ENCODE measurements at regions not wholly inside any gene's neighbourhood (a gene's known extent, or its start where the extent isn't known, plus 50 kb on each side); places are given as distances from the start of the nearest gene placed in this dataset.

DNA sequence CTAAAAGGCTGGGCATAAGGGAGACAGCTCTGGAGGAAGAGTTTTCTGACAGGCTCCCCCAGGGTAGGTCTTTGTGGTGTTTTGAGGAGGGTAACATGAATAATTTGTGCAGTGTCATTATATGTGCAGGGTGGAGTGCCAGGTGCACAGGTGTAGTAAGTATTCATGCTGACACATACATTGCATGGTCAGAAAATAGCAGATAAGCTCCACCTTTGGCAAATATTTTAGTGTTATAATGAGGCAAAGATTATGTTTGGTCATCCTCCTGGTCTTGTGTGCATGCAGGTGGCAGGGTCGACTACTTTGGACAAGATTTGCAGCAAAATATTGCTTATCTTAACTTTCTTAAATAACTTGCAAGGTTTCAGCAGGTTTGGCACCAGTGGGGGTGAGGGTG lies 910.4 kb upstream of the PCDH10 start:
- Histone ChIP-seq H3K9me3 (ENCODE audit: control insufficient read depth in 1 of 2, low read length in 2 of 2) (no peaks in the 10 kb centered on the region), H3K4me3 (ENCODE audit: low read depth in 1 of 2, low read length in 2 of 2) (no peak overlapping the region), H3K27me3 (ENCODE audit: control insufficient read depth in 1 of 2, insufficient read depth in 2 of 2, low read length in 2 of 2) (no peaks in the 10 kb centered on the region), H3K4me1 (ENCODE audit: control insufficient read depth in 1 of 2, insufficient read depth in 2 of 2, low read length in 2 of 2) (peaks cover 0 to 6% of the 10 kb centered on the region in 2 donors), H3K27ac (ENCODE audit: low read depth, low read length) (no peak overlapping the region), H3K9ac (ENCODE audit: low read depth in 1 of 2, low read length in 2 of 2) (no peak overlapping the region), H3K36me3 (ENCODE audit: control insufficient read depth in 1 of 2, insufficient read depth in 2 of 2, low read length in 2 of 2) (no peaks in the 10 kb centered on the region)

DNA sequence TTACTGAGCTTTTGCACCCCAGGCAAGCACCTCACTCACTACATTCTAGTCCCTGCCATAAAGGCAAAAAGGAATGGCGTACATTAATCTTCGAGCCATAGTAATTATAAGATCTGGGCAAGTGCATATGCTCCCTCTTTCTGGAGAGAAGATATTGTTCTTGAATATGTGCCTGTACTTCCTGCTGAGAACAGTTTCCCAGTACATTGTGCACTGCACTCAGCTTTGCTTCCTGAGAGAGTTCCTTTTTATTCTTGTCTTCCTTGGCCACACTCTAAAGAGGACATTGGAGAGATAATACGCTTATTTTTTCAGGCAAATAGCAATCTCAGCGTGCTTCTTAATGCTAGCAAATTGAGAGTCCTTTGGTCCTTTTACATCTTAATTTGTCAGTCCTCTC lies 909.0 kb upstream of the PCDH10 start:
- no peaks in the 10 kb centered on the region for H3K9me3 ChIP-seq (ENCODE audit: control insufficient read depth in 1 of 2, low read length in 2 of 2)

DNA sequence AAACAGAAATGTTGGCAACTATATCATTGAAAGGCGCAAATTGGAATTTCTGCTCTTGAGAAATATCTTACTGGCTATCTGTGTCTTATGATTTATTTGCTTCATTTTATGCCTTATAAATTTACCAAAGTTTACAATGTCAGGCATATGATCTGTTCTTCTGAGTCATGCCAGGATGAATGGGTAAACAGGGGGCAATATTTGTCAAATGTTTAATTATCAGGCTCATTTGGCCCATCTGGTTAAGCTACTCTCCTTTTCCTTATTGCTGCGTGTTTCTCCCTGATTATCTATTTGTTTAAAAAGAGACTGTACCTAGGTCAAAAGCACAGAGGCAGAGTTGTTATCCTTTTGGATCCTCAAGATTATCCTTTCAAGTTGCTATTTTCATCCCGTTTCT lies 903.8 kb upstream of the PCDH10 start:
- Histone ChIP-seq H3K36me3 (ENCODE audit: control insufficient read depth in 1 of 2, insufficient read depth in 2 of 2, low read length in 2 of 2) (no peaks in the 10 kb centered on the region), H3K9ac (ENCODE audit: low read depth in 1 of 2, low read length in 2 of 2) (no peak overlapping the region), H3K4me1 (ENCODE audit: control insufficient read depth in 1 of 2, insufficient read depth in 2 of 2, low read length in 2 of 2) (peaks cover 0 to 4% of the 10 kb centered on the region in 2 donors), H3K4me3 (ENCODE audit: low read depth in 1 of 2, low read length in 2 of 2) (no peak overlapping the region), H3K27ac (ENCODE audit: low read depth, low read length) (no peak overlapping the region), H3K9me3 (ENCODE audit: control insufficient read depth in 1 of 2, low read length in 2 of 2) (no peaks in the 10 kb centered on the region), H3K27me3 (ENCODE audit: control insufficient read depth in 1 of 2, insufficient read depth in 2 of 2, low read length in 2 of 2) (no peaks in the 10 kb centered on the region)

More for the DNA sequence above, 909.0 kb upstream of the PCDH10 start:
- Histone ChIP-seq H3K36me3 (ENCODE audit: control insufficient read depth in 1 of 2, insufficient read depth in 2 of 2, low read length in 2 of 2) (no peaks in the 10 kb centered on the region), H3K27me3 (ENCODE audit: control insufficient read depth in 1 of 2, insufficient read depth in 2 of 2, low read length in 2 of 2) (no peaks in the 10 kb centered on the region), H3K4me3 (ENCODE audit: low read depth in 1 of 2, low read length in 2 of 2) (no peak overlapping the region), H3K4me1 (ENCODE audit: control insufficient read depth in 1 of 2, insufficient read depth in 2 of 2, low read length in 2 of 2) (peaks cover 0 to 6% of the 10 kb centered on the region in 2 donors), H3K9ac (ENCODE audit: low read depth in 1 of 2, low read length in 2 of 2) (no peak overlapping the region), H3K27ac (ENCODE audit: low read depth, low read length) (no peak overlapping the region)

DNA sequence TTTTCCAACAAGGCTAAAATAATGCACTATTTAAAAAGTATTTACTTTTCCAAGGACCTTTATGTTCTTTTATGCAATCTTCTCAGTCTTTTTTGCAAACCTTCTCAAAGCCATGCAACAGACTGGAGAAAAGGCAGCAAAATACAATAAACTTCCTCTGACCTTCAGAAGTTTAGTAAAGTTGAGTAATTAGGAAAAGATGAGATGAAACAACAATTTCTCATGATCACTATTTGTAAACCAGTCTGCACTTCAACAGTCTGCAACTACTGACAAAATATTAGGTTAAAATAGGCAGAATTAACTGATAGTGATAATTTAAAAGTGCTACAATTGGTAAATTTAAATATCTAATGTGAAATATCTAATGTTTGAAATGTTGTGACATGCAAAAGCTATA lies 884.9 kb upstream of the PCDH10 start:
- Histone ChIP-seq H3K27me3 (ENCODE audit: control insufficient read depth in 1 of 2, insufficient read depth in 2 of 2, low read length in 2 of 2) (no peaks in the 10 kb centered on the region), H3K9me3 (ENCODE audit: control insufficient read depth in 1 of 2, low read length in 2 of 2) (no peaks in the 10 kb centered on the region), H3K4me3 (ENCODE audit: low read depth in 1 of 2, low read length in 2 of 2) (no peak overlapping the region), H3K9ac (ENCODE audit: low read depth in 1 of 2, low read length in 2 of 2) (no peak overlapping the region), H3K36me3 (ENCODE audit: control insufficient read depth in 1 of 2, insufficient read depth in 2 of 2, low read length in 2 of 2) (no peaks in the 10 kb centered on the region), H3K27ac (ENCODE audit: low read depth, low read length) (no peak overlapping the region), H3K4me1 (ENCODE audit: control insufficient read depth in 1 of 2, insufficient read depth in 2 of 2, low read length in 2 of 2) (no peaks in the 10 kb centered on the region)

DNA sequence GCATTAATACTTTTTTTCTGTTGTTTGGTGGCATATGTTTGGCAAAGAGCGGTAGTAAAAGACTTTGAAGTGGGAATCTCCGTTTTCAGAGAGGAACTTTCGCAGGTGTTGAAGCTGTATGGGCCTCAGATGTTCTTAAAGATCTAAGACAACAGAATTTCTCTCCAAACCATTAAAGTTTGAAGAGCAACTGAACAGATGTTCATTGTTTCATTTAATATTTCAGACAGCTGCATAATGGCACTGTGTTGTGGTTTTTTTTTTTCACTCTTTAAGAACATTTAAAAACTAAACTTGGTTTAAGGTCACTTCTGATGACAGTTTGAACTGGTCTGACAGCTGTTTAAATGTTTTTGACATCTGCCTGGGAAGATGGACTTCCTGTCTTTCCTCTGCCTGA lies 882.7 kb upstream of the PCDH10 start:
- Histone ChIP-seq H3K4me3 (ENCODE audit: low read depth in 1 of 2, low read length in 2 of 2) (no peak overlapping the region), H3K9me3 (ENCODE audit: control insufficient read depth in 1 of 2, low read length in 2 of 2) (no peaks in the 10 kb centered on the region), H3K36me3 (ENCODE audit: control insufficient read depth in 1 of 2, insufficient read depth in 2 of 2, low read length in 2 of 2) (no peaks in the 10 kb centered on the region), H3K27ac (ENCODE audit: low read depth, low read length) (no peak overlapping the region), H3K27me3 (ENCODE audit: control insufficient read depth in 1 of 2, insufficient read depth in 2 of 2, low read length in 2 of 2) (no peaks in the 10 kb centered on the region), H3K4me1 (ENCODE audit: control insufficient read depth in 1 of 2, insufficient read depth in 2 of 2, low read length in 2 of 2) (no peaks in the 10 kb centered on the region), H3K9ac (ENCODE audit: low read depth in 1 of 2, low read length in 2 of 2) (no peak overlapping the region)

DNA sequence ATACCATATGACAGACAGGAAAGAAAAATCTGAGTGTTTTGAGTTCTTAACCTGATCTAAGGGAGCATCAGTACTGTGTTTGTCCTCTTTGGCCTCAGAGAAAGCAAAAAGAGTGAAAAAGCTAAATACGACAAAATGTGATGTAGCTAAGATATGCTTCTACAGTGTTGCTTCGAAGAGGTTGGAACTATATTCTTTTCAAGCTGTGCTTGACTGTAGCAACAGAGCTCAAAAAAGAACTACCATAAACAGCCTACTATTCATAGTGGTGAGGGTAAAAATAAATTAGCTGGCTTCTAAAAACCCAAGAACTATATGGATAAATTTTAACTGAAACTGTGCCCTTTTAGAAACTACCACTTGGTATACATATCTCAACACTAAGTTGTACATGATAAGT lies 881.8 kb upstream of the PCDH10 start:
- Histone ChIP-seq H3K27ac (ENCODE audit: low read depth, low read length) (no peak overlapping the region), H3K36me3 (ENCODE audit: control insufficient read depth in 1 of 2, insufficient read depth in 2 of 2, low read length in 2 of 2) (no peaks in the 10 kb centered on the region), H3K4me1 (ENCODE audit: control insufficient read depth in 1 of 2, insufficient read depth in 2 of 2, low read length in 2 of 2) (no peaks in the 10 kb centered on the region), H3K9ac (ENCODE audit: low read depth in 1 of 2, low read length in 2 of 2) (no peak overlapping the region), H3K27me3 (ENCODE audit: control insufficient read depth in 1 of 2, insufficient read depth in 2 of 2, low read length in 2 of 2) (no peaks in the 10 kb centered on the region), H3K9me3 (ENCODE audit: control insufficient read depth in 1 of 2, low read length in 2 of 2) (no peaks in the 10 kb centered on the region), H3K4me3 (ENCODE audit: low read depth in 1 of 2, low read length in 2 of 2) (no peak overlapping the region)

DNA sequence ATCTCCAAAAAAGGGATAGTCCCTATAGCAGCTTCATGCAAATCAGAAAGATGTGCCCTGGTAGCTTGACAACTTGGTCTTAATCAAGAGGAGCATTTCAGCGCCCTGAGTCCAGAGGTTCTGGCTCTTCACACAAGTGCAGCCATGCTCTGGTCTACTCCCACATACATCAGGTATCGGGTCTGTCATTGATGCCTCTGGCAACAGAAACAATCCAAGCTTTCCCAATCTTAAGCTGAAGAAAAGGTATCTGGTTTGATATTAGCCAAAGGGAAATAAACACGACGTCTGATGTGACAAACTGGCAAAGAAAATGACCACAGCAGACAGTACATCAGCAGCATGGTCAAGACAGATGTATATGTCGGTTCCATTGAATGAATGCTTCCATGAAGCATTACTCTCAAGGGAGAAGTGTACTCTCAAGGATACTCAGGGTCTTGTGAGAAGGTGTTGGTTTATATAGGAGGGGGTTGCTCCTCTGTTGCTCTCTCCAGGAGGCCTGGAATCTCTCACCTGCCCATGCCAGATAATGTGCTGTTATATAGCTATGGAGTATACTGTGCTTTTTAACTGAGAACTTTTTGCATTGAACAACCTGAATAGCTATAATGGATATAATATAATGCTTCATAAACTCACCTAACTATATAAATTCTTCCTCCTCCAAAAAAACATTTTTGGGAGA lies 879.6 kb upstream of the PCDH10 start:
- H3K4me1 ChIP-seq (ENCODE audit: control insufficient read depth in 1 of 2, insufficient read depth in 2 of 2, low read length in 2 of 2), result no peaks in the 10 kb centered on the region
- no peak overlapping the region for H3K27ac ChIP-seq (ENCODE audit: low read depth, low read length)
- H3K9ac ChIP-seq (ENCODE audit: low read depth in 1 of 2, low read length in 2 of 2), result no peak overlapping the region
- no peaks in the 10 kb centered on the region for H3K27me3 ChIP-seq (ENCODE audit: control insufficient read depth in 1 of 2, insufficient read depth in 2 of 2, low read length in 2 of 2)
- H3K4me3 ChIP-seq (ENCODE audit: low read depth in 1 of 2, low read length in 2 of 2), result no peak overlapping the region
- no peaks in the 10 kb centered on the region for H3K36me3 ChIP-seq (ENCODE audit: control insufficient read depth in 1 of 2, insufficient read depth in 2 of 2, low read length in 2 of 2)
- no peaks in the 10 kb centered on the region for H3K9me3 ChIP-seq (ENCODE audit: control insufficient read depth in 1 of 2, low read length in 2 of 2)

DNA sequence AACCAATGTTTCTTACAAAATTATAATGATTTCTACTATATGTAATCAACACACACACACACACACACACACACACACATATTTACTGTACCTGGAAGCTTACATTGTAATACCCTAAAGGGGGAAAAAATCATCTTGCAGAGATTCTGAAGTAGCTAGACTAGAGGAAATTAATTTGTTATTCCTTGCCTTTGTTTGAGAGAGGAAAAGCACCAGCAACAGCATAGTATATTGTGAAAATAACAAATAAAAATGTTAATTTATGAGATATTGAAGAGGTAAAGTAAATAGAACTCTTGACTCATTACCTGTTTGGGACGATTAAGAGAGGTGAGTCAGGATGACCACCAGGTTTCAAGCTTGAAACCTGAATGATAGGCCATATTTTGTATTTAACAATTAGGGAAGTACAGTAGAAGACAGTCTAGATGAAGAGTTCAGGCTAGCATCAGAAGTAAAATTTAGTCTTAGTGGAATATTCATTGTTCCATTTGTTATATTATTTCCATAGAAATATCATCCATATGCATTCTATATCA lies 873.4 kb upstream of the PCDH10 start:
- H3K4me3 ChIP-seq (ENCODE audit: low read depth in 1 of 2, low read length in 2 of 2), result no peak overlapping the region
- H3K27me3 ChIP-seq (ENCODE audit: control insufficient read depth in 1 of 2, insufficient read depth in 2 of 2, low read length in 2 of 2), result no peaks in the 10 kb centered on the region
- H3K9me3 ChIP-seq (ENCODE audit: control insufficient read depth in 1 of 2, low read length in 2 of 2), result no peaks in the 10 kb centered on the region
- no peak overlapping the region for H3K27ac ChIP-seq (ENCODE audit: low read depth, low read length)
- H3K36me3 ChIP-seq (ENCODE audit: control insufficient read depth in 1 of 2, insufficient read depth in 2 of 2, low read length in 2 of 2), result no peaks in the 10 kb centered on the region
- no peak overlapping the region for H3K9ac ChIP-seq (ENCODE audit: low read depth in 1 of 2, low read length in 2 of 2)
- H3K4me1 ChIP-seq (ENCODE audit: control insufficient read depth in 1 of 2, insufficient read depth in 2 of 2, low read length in 2 of 2), result no peaks in the 10 kb centered on the region

DNA sequence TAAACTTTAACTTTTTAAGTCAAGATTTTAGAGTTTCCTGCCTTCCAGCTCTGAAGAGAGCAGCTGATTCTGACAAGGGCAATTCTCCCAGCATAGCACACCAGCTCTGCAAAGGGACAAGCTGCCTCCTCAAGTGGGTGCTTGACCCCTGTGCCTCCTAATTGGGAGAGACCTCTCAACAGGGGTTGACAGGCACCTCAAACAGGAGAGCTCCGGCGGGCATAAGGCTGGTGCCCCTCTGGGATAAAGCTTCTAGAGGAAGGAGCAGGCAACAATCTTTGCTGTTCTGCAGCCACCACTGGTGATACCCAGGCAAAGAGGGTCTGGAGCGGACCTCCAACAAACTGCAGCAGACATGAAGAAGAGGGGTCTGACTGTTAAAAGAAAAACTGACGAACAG lies 872.9 kb upstream of the PCDH10 start:
- no peaks in the 10 kb centered on the region for H3K36me3 ChIP-seq (ENCODE audit: control insufficient read depth in 1 of 2, insufficient read depth in 2 of 2, low read length in 2 of 2)
- H3K9me3 ChIP-seq (ENCODE audit: control insufficient read depth in 1 of 2, low read length in 2 of 2), result no peaks in the 10 kb centered on the region
- H3K4me3 ChIP-seq (ENCODE audit: low read depth in 1 of 2, low read length in 2 of 2), result no peak overlapping the region
- no peaks in the 10 kb centered on the region for H3K27me3 ChIP-seq (ENCODE audit: control insufficient read depth in 1 of 2, insufficient read depth in 2 of 2, low read length in 2 of 2)
- no peak overlapping the region for H3K9ac ChIP-seq (ENCODE audit: low read depth in 1 of 2, low read length in 2 of 2)
- no peaks in the 10 kb centered on the region for H3K4me1 ChIP-seq (ENCODE audit: control insufficient read depth in 1 of 2, insufficient read depth in 2 of 2, low read length in 2 of 2)
- no peak overlapping the region for H3K27ac ChIP-seq (ENCODE audit: low read depth, low read length)

DNA sequence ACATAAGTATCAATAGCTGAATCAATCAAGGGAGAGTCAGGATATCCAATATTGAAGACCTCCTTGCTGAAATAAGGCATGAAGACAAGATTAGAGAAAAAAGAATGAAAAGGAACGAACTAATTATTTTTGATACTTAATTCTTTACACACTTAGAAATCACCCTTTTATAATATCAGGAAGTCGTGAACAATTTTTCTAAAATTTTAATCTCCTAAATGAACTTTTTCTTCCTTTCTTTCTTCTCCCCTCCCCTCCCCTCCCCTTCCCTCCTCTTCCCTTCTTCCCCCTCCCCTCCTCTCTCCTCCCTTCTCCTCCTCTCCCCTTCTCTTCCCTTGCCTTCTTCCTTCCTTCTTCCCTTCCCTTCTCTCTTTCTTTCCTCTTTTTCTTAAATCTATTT lies 872.1 kb upstream of the PCDH10 start:
- Histone ChIP-seq H3K36me3 (ENCODE audit: control insufficient read depth in 1 of 2, insufficient read depth in 2 of 2, low read length in 2 of 2) (no peaks in the 10 kb centered on the region), H3K9me3 (ENCODE audit: control insufficient read depth in 1 of 2, low read length in 2 of 2) (no peaks in the 10 kb centered on the region), H3K4me3 (ENCODE audit: low read depth in 1 of 2, low read length in 2 of 2) (no peak overlapping the region)

More for the DNA sequence above, 872.1 kb upstream of the PCDH10 start:
- Histone ChIP-seq H3K27me3 (ENCODE audit: control insufficient read depth in 1 of 2, insufficient read depth in 2 of 2, low read length in 2 of 2) (no peaks in the 10 kb centered on the region), H3K27ac (ENCODE audit: low read depth, low read length) (no peak overlapping the region), H3K4me1 (ENCODE audit: control insufficient read depth in 1 of 2, insufficient read depth in 2 of 2, low read length in 2 of 2) (no peaks in the 10 kb centered on the region), H3K9ac (ENCODE audit: low read depth in 1 of 2, low read length in 2 of 2) (no peak overlapping the region)

All from duodenal mucosa (tissue), 2 donors.